ENCODE measurements at regions not wholly inside any gene's neighbourhood (a gene's known extent, or its start where the extent isn't known, plus 50 kb on each side); places are given as distances from the start of the nearest gene placed in this dataset.
A peak's percentile ranks its signal among the peaks of the same experiment; 100 is the strongest.

DNA sequence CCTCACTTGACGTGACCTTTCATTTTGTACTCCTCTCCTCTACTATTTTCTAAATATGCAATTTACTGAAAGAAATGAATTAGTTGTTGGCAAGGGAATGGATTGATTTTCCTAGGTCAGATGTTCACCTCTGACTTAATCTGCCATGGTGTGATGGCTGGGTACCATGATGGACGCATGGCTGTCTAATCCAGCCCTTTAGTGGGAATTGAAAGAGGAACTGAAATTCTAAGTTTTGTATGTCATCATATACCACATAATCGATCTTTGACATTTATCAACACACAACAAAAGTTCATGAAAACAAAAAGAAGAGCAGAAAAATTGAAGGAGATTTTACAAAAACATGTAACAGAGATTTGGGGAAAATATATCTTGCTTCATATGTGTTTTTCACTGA is 331.3 kb upstream of the SNX7 start:
- DNase-seq (ENCODE audit: low read depth) = no peak

DNA sequence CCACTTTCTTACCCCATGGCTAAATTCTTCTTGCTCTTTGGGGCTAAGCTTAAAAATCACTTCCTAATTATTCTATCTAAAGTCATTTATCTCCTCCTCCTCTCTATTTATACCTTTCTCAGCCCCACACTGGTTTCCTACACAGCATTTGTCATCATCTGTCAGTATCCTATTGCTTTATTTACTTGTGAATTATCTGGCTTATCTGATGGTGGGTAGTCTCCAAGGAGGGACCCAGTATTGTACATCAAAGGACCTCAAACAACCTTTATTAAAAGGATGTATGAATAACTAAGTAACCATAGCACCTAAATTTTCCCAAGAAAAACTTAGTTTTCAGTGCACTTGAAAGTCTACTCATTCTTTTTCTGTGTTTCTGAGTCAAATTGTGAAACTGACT is 332.7 kb upstream of the SNX7 start:
- no peak for DNase-seq (ENCODE audit: low read depth)

DNA sequence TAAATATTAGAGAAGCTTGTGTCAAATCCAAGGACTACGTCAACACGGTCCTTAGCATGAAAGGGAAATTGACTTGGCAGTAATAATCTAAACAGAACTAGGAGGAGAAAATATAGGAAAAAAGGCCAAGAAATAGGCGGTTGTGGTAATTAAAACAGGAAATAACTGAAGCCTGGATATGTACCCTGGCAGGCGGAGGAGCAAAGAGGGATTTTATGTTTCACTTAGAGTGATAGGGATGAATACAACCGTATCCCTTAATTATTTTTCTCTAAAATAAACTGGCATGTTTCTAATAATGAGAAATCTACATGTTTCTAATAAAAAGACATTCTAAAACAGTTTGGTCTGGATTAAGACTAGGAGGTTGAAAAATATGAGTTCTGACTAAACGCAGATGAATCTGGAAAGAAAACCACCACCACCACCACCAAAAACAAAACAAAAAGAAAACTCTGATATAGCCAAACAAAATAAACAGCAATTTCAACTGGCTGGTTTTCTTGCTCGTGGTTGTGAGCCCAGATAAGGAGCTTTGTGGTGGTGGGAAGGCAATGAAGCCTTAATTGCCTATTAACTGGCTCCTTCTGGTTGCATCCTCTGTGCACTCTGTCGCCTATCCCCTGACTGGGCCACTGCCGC is 334.2 kb upstream of the SNX7 start:
- DNase-seq (ENCODE audit: low read depth) = peak; percentile 67

DNA sequence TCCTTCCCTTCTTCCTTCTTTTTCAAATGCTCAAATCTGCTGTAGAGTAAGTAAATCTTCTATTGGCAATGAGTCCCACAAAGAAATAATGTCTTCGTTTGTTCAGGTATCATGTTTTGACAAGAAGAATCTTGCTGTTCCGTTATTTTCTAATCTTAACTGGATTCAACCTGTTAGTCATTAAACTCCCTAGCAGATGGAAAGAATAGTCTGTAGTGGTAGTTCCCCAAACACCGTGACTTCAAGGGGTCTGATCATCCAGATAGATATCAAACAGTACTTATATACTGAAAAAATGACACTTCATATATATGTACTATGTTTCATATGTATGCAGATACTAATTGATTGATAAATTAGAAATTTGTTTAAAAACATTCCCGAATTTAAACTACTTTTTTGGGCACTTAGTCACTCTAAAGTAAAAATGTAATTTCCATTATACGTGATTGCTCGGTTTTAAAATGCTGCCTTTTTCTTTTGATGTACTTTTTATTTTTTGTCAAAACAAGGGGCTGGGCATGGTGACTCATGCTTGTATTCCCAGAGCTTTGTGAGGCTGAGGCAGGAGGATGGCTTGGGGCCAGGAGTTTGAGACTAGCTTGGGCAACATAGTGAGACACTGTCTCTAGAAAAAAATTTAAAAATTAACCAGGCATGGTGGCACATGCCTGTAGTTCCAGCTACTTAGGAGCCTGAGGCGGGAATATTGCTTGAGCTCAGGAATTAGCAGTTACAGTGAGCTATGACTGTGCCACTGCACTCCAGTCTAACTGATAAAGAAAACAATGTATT is 335.7 kb upstream of the SNX7 start:
- DNase-seq (ENCODE audit: low read depth) = peak; percentile 98

DNA sequence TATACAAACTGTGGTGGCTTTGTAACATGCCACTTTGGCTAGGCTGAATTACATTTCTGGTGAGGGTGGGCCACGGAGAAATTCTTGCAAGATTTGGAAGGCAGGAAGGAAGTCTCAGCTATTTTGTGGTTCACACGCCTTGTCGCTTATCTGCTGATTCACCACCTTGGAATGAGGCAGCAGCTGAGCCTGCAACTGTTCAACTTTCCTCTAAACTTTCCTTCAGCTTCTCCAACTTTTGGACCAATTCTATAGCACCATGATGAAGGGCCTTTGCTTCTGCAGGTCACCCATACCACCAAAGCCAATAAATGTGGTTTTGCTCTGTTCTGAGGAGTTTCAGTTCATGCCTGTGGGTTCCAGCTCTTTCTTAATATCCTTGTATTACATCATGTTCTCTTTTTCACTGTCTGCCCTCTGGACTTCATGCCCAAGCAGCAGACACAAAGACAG is 337.6 kb upstream of the SNX7 start:
- peak; percentile 97 for DNase-seq (ENCODE audit: low read depth)

DNA sequence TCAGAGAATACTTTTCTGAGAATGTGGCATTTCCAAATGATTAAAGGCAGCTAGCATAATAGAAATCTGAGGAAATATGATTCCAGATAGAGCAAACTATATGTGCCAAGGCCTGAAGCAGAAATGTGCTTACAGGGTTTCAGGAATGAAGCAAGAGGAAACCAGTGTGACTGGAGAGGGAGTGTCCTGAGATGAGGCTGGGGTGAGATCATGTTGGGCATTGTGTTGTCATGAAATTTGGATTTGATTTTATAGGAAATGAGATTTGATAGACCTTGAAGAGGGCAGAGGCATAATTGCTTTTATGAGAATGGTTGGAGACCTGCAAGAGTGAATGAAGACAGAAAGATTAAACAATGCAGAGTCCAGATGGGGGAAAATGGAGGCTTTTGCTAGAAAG is 338.1 kb upstream of the SNX7 start:
- peak; percentile 81 for DNase-seq (ENCODE audit: low read depth)

DNA sequence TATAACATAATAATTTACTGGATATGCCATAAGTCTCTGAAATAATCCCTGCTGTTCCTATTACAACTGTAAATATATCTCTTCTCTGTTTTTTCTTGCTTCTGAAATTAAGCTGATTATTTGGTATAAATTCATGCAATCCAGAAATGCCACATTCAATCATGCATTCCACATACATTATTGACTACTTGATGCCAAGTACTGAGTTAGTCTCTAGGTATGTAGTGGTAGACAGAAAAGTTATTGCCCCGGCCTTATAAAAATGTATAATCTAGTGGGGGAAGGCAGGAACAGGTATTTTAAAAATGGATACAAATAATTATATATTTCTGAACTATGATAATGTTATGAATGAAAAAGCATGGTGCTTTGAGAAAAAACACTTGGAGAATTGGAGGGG is 338.6 kb upstream of the SNX7 start:
- peak; percentile 23 for DNase-seq (ENCODE audit: low read depth)

DNA sequence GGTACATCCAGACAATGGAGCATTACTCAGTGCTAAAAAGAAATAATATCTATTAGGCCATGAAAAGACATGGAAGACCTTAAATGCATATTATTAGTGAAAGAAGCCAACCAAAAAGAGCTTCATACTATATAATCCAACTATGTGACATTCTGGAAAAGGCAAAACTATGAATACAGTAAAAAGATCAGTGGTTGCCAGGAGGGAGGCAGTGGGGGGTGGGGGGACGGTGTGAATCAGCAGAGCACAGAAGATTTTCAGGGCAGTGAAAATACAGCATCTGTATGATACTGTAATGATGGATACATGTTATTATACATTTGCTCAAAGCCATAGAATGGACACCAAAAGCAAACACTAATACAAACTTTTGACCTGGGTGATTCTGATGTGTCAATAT is 339.4 kb upstream of the SNX7 start:
- DNase-seq (ENCODE audit: low read depth) = no peak

DNA sequence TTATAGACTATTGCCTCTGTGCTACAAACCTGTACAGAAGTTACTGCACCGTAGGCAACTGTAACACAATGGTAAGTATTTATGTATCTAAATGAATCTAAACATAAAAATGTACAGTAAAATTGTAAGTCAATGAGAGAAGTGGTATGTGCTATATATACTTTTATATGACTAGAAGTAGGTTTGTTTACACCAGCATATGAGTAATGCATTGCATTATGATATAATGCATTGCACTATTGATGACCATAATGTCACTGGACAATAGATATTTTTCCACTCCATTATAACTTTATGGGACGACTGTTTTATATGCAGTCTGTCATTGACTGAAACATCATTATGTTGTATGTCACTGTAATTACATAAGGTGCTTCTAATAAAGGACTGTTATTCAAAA is 340.3 kb upstream of the SNX7 start:
- no peak for DNase-seq (ENCODE audit: low read depth)

DNA sequence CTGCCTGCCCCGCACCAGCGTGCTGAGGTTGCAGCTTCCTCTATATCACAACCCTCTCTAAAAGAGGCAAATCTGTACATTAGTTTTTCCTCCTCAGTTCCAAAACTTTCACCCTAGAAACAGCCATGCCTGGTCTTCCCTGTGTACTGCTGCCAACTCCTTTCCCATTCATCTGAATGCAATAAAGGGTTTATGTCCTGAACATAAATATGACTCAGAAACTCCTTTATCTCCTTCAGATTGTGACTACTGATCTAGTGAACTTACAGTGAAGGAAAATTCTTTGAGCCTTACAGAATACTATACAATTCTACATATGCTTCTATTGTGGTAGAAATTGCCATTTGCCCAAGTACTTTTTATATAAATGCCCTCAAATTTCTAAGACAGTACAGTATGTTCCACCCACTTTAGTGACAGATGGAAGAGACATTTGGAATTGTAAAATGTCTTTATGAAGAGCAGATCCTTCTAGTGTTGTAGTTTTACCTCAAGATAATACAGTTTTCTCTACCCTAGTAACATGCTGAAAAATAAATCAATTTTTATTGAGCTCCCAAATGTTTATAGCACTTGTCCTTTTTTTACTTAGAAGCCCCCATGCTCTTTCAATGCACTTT is 345.1 kb upstream of the SNX7 start:
- DNase-seq (ENCODE audit: low read depth) = peak; percentile 66

DNA sequence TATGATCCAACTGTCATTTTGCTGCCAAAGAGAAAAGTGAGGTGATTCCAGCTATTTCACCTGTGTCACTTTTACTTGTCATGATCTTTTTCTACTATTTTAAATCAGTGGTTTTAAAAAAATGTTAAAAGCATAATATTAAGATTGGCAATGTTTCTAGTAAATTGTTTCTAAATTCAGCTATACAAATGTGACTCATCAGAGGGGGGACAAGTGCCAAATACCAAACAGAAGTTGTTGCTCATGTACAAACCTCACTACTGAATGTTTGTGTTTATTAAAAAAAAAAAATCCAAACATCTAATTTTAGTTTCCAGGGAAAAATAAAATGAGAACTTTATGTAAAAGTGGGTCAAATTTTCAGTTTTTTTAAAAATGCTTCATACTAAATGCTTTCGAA is 346.2 kb upstream of the SNX7 start:
- DNase-seq (ENCODE audit: low read depth) = peak; percentile 64

DNA sequence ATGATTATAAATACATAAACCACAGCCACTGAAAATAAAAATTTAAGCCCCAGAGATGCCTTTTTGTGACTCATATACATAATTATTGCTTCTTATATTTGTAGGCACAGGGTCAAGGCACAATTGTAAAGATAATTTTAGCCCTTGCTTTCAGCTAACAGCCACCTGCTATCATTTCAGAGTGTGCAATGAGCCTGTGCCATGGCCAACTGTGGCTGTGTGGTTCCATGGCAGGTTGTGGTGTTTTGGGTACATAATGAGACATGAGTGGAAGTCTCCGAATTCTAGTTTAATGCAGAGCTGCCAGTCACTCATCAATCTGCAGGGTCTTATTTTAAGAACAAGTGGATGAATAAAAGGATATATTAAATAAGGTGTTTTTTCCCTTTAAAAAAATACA is 346.9 kb upstream of the SNX7 start:
- no peak for DNase-seq (ENCODE audit: low read depth)

DNA sequence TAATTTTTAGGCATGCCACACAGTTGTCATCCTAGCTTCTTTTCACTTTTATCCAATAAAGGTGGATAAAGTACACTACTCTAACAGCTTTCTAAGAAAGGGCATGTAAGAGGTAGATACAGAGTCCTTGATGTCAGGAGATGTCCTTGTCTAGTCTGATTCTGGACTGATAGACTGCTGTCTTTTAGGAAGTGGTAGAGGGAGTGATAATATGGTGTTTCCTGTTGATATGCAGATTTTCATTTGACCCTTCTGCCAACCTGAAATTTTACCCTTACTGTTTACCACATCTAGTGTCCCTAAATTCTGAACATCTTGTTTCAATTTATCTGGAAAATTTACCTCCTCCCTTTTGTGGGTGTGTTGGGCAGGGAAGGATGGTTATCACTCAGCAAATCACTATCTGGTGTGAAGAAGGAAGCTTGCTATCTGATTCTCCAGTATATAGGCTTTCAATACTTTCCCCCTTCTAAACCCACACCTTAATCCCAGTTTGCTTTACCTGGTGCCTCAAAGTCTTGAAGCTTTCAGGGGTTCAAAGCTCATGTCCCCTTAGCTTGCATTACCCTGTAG is 354.9 kb upstream of the SNX7 start:
- peak; percentile 15 for DNase-seq (ENCODE audit: low read depth)

DNA sequence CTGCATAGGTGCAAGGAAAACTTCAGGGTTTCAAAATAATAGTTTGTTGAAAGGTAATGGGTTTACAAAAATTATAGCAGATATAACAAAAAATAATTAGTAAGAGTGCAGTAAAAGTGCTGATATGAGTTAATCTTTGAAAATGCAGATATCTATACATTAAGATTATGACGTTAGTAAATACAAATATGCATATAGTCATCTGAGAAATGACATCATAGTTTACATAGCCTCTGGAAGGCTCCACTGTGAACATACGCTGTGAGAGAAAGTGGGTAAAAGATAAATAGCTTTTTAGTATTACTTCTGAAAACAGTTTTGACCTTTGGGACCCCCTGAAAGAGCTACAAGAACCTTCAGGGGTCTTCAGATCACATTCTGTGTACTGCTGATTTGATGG is 356.2 kb upstream of the SNX7 start:
- DNase-seq (ENCODE audit: low read depth) = no peak

DNA sequence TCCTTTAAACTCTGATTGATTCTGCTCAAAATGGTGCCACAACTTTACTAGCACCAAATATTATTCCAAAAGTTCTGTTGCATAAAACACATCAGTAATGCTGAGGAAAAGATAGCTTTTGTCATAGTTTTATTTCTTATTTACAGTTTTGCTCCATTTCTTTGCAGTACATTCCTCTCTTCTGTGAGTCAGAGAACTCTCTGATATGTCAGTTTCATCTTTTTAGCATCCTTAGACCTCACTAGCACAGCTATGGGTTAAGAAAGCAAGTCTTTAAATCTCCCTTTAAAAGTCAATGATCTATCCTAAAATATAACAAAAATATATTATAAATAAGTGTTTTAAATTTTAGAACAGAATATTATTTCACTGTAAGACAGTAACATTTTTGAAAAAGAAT is 356.6 kb upstream of the SNX7 start:
- no peak for DNase-seq (ENCODE audit: low read depth)

DNA sequence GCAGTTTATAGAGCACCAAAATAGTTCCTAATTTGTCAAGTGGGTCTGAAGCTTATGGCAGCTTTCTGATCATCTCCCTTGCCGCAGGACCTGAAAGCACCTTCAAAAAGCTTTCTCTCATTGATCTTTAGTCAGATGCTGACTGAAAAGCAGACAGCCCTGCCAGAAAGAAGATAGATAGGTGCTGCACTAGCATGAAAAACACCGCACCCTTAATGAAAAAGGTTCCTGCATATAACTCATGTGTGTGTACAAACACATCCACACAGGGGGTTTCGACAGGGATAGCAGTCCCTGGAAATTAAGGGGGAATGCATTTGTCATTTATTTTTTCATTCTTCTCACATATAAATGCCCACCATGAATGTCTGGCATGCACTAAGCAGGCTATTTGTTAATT is 361.7 kb upstream of the SNX7 start:
- no peak for DNase-seq (ENCODE audit: low read depth)

DNA sequence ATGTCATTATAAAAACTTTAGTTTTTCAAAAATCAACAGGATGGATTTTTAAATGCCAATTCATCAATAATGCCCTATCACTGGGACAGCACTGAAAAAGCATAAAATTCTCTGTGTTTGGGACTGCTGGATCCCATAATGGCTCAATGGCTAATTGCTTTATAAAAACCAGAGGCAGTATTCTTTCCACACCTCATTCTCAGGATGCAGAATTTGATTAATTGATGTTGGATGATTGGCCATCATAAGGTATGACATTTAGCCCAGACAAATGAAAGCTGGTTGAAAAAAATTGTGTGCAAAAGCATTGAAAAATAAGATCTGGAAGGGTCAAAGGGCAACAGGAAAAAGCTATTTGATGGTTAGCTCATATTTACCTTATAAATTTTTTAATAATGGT is 362.2 kb upstream of the SNX7 start:
- no peak for DNase-seq (ENCODE audit: low read depth)

DNA sequence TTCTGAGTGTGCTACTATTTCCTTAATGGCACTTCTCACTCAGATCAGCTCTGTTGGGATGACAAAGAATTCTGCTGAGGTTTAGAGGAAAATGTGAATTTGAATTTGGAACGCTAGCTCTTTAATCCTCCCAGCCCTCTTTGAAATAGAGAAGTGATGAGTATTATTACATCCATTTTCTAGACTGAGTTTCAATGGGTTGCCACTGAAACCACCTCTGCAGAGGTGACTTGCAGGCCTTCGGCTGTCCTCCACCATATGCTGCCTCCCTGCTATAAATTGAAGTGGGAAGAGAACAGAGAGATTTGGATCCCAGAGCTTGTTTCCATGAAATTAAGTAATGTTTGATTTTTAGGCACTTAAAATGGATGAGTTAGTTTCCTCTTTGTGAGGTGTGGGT is 363.2 kb upstream of the SNX7 start:
- DNase-seq (ENCODE audit: low read depth) = no peak

DNA sequence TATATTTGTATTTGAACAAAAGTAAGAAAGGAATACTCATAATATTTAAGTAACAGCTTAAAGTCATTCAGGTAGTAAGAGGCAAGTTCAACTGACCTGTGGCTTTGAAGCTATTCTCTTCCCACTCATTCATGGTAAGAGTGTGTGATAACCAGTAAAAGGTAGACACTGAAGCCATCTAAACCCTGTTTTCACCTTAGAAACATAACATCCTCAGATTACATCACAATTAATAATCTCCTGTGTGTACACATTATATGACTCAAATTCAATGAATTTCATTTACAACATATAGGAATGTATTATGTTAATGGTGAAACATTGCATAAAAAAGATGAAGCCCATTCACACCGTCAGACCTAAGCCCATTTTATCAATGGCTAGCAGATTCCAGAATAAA is 364.8 kb upstream of the SNX7 start:
- DNase-seq (ENCODE audit: low read depth) = no peak

DNA sequence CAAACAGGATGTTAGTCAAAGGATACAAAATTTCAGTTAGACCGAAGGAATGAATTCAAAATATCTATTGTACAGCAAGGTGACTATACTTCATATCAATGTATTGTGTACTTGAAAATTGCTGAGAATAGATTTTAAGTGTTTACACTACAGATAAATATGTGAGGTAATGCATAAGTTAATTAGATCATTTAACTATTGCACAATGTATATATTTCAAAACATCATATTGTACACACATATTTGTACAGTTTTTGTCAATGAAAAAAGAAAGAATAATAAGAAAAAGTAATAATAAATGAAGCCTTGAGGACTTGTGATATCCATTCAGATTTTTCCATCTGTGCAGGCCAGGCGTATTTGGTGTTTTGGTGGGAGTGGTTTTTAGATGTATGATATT is 367.4 kb upstream of the SNX7 start:
- DNase-seq (ENCODE audit: low read depth) = no peak

DNA sequence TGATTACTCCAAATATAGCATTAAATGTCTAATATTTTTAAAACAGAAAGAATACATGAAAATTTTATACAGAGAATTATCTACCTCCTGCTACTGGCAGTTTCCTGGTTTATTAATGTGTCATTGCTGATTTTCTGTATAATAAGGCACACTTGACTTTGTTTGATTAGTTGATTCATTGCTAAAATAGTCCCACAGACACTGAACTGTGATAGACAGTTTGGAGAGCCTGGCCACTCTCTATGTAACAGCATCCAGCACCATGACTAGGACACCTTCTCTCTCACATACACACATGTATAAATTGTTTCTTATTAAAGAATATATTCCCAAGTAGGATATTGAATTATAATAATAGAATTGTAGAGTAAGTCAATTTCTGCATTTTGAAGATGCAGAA is 368.5 kb upstream of the SNX7 start:
- no peak for DNase-seq (ENCODE audit: low read depth)

DNA sequence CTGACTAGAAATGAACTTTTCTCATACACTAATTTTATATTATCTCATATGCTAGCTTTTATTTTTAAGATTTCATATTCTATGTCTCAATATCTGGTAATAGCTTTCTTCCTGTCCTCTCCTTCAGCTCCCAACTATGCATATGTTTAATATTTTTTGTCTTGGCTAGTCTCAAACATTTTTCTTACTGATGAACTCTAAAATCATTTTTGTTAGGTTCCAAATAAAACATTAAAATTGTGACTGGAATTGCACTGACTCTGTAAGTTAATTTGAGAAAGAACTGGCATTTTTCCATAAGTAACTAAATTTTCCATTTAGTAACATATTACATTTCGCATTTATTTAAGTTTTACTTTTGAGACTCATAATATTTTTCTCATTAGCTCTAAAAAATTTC is 368.5 kb upstream of the DPYD start:
- no peak for DNase-seq (ENCODE audit: low read depth)

DNA sequence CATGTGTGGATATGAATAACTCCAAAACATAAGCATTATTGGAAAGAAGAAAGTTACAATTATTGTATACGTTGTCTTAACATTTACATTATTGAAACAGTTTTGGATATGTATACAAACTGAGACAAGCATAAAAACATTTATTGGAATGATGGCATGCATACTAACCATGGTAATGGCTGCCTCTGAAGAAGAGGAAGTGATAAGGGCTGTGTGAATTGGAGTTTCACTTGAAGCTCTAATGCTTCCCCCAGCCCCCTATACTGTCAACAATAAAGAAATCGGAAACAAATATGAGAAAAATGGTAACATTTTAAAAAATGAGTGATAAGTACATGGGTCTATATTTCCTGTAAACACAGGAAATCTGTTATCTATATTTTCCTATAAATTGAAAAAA is 367.7 kb upstream of the DPYD start:
- DNase-seq (ENCODE audit: low read depth) = no peak
